ENCODE measurements at regions not wholly inside any gene's neighbourhood (a gene's known extent, or its start where the extent isn't known, plus 50 kb on each side); places are given as distances from the start of the nearest gene placed in this dataset.

- Histone ChIP-seq H3K27me3 (ENCODE audit: control insufficient read depth, insufficient read depth, low read length) (no peaks in the 10 kb centered on the region), H3K9ac (ENCODE audit: low read length in 3 of 3) (peak overlapping the region in 1 of 3 donors; percentile 9), H3K4me3 (ENCODE audit: low read length in 3 of 3) (peak overlapping the region in 1 of 3 donors; percentile 29), H3K36me3 (ENCODE audit: control insufficient read depth in 2 of 3, insufficient read depth in 3 of 3, low read length in 3 of 3) (no peaks in the 10 kb centered on the region), H3K4me1 (ENCODE audit: control insufficient read depth in 2 of 3, insufficient read depth in 2 of 3, low read depth in 1 of 3, low read length in 3 of 3) (peaks cover 3 to 16% (median 9%) of the 10 kb centered on the region in 3 donors), H3K9me3 (ENCODE audit: control insufficient read depth in 2 of 3, insufficient read depth in 1 of 3, low read length in 3 of 3) (peaks cover 0 to 4% (median 0%) of the 10 kb centered on the region in 3 donors), H3K27ac (ENCODE audit: low read depth in 2 of 2, low read length in 2 of 2) (peak overlapping the region; percentile 14 to 33)
- FAIRE-seq (no peak), DNase-seq (peak in 4 of 5 donors; percentile 62 to 79 (median 75))
- peak; percentile 29 for TF ChIP-seq CTCF (IDR thresholded peaks at IDR 0.05; ENCODE audit: borderline replicate concordance, extremely low read depth, insufficient read depth)
- intact Hi-C loops (cut with DNase I) = no loop called here
Observed at GRCh38 chr2:172339371-172340010, 87.9 kb upstream of the ITGA6 start.

GRCh38 chr2:172340394-172340793 is 87.0 kb upstream of the ITGA6 start:
- intact Hi-C loops (cut with DNase I) = no loop called here
- no peak for FAIRE-seq
- peak overlapping the region; percentile 5 to 14 for H3K27ac ChIP-seq (ENCODE audit: low read depth in 2 of 2, low read length in 2 of 2)

DNA sequence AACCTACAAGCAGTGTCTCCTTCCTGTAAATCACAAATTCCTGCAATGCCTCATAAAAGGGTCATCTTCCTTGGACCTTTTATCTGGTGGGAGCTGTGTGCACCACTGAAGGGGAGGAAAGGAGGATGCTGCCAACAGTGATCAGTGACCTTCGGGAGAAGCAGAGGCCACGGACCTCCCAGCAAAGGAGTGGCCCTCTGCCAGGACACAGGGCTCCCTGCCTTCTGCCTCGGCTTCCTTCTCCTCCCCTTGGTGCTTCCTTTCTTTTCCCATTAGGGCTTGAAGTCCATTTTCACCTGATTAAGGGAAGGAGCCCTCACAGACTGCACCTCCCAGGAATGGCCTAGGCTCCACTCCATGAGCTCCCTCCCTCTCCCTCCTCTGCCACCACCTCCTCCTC is 85.3 kb upstream of the ITGA6 start:
- H3K27me3 ChIP-seq (ENCODE audit: control insufficient read depth, insufficient read depth, low read length) = no peaks in the 10 kb centered on the region
- H3K27ac ChIP-seq (ENCODE audit: low read depth in 2 of 2, low read length in 2 of 2) = peak overlapping the region; percentile 33 to 52
- TF ChIP-seq CTCF (IDR thresholded peaks at IDR 0.05; ENCODE audit: borderline replicate concordance, extremely low read depth, insufficient read depth) = no peak
- H3K9me3 ChIP-seq (ENCODE audit: control insufficient read depth in 2 of 3, insufficient read depth in 1 of 3, low read length in 3 of 3) = peaks cover 0 to 4% (median 0%) of the 10 kb centered on the region in 3 donors
- intact Hi-C loops (cut with DNase I) = no loop called here
- DNase-seq (peak in 2 of 5 donors; percentile 19 to 43), FAIRE-seq (no peak)
- H3K9ac ChIP-seq (ENCODE audit: low read length in 3 of 3) = no peak overlapping the region
- H3K4me1 ChIP-seq (ENCODE audit: control insufficient read depth in 2 of 3, insufficient read depth in 2 of 3, low read depth in 1 of 3, low read length in 3 of 3) = peaks cover 3 to 22% (median 9%) of the 10 kb centered on the region in 3 donors
- no peaks in the 10 kb centered on the region for H3K36me3 ChIP-seq (ENCODE audit: control insufficient read depth in 2 of 3, insufficient read depth in 3 of 3, low read length in 3 of 3)
- H3K4me3 ChIP-seq (ENCODE audit: low read length in 3 of 3) = no peak overlapping the region

More at GRCh38 chr2:172340394-172340793, 87.0 kb upstream of the ITGA6 start:
- H3K36me3 ChIP-seq (ENCODE audit: control insufficient read depth in 2 of 3, insufficient read depth in 3 of 3, low read length in 3 of 3) = no peaks in the 10 kb centered on the region
- TF ChIP-seq CTCF (IDR thresholded peaks at IDR 0.05; ENCODE audit: borderline replicate concordance, extremely low read depth, insufficient read depth) = no peak
- peak overlapping the region in 2 of 3 donors; percentile 18 to 29 for H3K4me3 ChIP-seq (ENCODE audit: low read length in 3 of 3)
- H3K9me3 ChIP-seq (ENCODE audit: control insufficient read depth in 2 of 3, insufficient read depth in 1 of 3, low read length in 3 of 3) = peaks cover 0 to 4% (median 0%) of the 10 kb centered on the region in 3 donors
- peak overlapping the region in 1 of 3 donors; percentile 9 for H3K9ac ChIP-seq (ENCODE audit: low read length in 3 of 3)
- H3K27me3 ChIP-seq (ENCODE audit: control insufficient read depth, insufficient read depth, low read length) = no peaks in the 10 kb centered on the region
- DNase-seq = no peak
- peaks cover 3 to 16% (median 9%) of the 10 kb centered on the region in 3 donors for H3K4me1 ChIP-seq (ENCODE audit: control insufficient read depth in 2 of 3, insufficient read depth in 2 of 3, low read depth in 1 of 3, low read length in 3 of 3)
